ENCODE measurements at regions not wholly inside any gene's neighbourhood (a gene's known extent, or its start where the extent isn't known, plus 50 kb on each side); places are given as distances from the start of the nearest gene placed in this dataset.

DNA sequence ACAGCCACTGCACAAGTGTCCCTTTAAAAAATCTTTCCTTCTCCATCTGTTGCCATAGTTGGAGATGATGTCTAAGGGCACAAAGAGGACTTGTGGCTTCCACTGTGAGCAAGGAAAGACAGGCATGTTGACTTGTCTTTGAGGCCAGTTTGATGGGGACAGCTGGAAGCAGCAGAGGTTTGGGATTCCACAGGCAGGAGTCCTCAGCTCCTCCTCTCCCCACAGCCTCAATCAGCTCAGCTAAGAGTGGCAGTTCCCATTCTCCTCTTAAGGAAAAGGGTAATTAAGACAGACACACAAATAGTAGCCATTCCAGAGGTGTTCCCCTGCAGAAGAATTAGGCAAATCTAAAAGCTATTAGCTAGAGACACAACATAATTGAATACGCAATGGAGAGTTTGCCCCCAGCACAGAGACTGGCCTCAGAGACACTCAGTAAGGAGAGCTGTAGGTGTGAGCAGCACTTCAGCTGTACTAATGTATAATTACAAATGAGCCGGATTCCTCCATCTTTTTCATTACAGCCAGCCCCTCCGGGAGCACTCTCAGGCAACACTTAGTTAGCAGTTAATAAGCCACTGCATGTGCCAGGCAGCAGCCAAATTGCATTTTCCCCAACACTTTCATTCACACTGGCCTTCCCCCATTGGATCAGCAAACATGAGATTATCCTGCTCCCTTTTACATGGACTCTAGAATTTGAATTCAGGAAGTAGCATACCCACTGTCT lies 434.0 kb downstream of the FOXO1 start:
- no peak for DNase-seq

DNA sequence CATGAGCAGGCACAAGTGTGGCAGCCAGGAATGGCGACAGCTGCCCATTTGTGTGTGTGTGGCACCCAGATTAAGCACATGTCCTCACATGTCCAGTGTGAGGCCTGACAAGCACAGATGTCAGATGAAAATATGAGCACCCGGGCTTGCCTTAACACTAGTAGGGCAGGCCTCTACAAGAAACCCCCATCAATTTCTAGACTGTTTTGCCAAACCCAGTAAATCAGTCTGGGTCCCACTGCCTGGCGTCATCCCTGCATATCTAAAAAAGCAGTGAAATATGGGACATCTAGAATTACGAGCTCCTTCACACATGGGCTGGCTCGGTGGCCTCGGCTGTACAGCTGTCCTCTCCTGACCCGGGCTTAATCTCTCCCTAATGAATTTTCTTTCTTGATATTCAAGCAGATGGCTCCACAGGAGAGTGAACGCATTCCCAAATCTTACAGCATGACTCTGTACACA lies 432.7 kb downstream of the FOXO1 start:
- no peak for DNase-seq

DNA sequence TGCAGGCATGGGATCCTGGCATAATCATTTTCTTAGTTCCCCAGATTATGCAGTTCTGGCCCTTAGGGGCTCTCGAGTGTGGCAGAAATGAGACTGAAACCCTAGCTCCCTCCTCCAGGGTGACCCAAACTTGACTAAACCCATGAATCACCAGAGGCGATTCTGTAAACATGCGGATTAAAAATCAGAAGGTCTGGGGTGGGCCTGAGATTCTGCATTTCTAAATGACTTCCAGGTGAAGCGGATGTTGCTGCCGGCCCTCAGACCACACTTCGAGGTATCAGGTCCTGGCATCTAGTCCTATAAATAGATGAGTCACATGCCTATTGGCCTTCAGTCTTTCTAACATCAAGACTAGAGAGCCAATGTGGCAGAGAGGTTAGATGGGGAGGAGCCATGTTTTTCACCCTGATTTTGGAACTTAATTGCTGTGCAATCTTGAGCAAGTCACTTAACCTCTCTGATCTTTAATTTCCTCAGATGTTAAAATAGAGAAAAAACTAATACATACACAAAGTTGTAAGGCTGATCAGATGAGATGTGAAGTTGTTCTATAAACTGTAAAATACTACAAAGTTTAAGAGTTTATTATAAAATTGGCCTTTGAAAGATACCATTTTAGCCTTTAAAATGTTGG lies 431.2 kb downstream of the FOXO1 start:
- DNase-seq: no peak

DNA sequence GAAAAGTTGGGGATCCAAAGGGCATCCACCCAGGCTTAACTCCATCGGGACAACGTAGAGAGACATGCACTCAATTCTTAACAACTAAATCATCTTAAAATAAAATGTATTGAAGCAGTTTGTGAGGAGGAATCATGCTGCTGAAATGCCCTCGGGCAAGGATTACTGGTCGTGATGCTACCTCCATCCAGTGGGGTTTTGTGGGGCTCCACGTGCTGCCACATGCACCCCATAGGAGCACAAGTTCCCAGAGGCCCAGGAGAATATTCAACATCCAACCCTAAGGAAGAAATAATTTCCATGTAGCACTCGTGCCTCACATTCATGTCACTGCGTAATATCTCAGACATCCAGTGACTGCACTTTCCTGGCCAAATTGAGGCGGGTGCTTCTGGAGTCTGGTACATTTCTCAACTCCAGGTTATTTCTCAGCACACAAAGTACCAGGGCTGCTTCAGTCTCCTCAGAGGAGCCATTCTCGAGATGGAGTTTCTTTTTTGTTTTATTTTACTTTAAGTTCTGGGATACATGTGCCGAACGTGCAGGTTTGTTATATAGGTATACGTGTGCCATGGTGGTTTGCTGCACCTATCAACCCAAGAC lies 429.8 kb downstream of the FOXO1 start:
- DNase-seq: no peak

DNA sequence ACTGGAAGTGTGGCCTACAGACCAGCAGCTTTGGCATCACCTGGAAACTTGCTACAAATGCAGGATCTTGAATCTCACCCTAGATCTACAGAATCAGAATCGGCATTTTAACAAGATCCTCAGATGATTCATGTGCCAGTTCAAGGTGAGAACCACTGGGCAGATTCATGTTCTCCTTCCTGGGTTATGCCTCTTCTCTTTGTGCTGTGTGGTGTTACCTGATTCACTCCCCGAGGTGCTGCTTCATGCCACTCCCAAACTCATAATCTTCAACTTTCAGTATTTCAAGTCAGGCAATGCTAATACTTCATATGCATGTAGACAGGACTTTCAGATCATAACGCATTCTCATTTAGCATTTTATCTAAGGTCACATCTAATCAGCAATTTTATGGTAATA lies 427.7 kb downstream of the FOXO1 start:
- DNase-seq: no peak

DNA sequence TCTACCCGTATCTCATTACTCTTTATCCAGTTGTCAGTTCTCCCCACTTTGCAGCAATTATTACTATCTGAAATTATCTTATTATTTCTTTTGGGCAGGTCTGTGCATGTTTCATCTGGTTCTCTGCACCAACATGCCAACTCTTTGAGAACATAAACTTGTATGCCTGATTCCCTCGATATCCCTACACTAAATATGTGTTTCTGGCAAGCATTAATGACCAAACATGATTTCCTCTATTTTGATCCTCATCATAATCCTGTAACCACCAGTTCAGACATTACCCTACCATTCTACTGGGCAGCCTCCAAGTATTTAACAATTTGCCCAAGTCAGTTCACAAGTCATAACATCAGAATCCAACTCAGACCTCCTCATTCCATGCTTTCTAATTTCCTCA lies 426.1 kb downstream of the FOXO1 start:
- DNase-seq: no peak

DNA sequence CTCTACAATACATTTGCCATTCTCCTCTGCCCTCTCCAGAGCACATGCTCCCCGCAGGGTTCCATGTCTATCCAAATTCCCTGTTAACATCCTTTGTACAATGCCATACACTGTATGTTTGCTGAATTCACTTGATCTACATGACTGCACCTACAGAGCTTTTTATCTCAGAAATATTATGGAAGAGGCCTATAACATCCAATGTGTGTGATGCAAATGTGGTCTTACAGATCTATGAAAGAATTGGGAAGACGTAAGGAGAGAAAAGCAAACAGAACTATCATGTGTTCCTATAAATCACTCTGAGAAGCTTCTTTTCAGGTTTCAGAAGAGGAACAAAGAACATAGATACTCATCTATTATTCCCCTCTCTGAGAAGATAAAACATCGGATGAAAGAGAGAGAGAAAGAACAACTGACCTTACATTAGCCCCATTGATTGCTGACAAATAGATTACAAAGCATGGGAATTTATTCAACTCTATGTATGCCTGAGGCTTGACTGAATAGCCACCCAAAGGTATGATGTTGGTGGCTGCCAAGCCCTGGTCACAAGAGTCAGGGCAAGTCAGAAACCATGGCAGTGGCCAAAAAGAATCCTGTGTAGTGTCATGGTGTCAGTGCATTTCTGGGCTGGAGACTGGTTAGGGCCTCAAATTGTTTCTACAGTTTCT lies 425.2 kb downstream of the FOXO1 start:
- no peak for DNase-seq

DNA sequence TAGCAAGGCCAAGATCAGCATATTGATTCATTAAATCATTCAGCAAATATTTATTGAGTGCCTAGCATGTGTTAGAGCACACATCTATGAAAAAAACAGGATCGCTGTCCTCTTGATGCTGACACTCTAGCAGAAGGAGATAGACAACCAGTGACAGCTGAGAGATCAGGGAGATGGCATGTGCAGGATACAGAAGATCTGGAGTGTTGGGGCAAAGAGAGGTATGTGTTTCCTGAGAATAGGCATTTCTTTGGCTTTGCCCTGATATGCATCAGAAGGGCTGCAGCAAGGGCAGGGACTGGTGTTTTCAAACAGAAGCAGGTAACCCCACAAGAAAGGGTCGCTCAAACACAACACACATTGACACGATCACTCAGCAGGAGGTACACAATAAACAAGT lies 423.4 kb downstream of the FOXO1 start:
- no peak for DNase-seq

DNA sequence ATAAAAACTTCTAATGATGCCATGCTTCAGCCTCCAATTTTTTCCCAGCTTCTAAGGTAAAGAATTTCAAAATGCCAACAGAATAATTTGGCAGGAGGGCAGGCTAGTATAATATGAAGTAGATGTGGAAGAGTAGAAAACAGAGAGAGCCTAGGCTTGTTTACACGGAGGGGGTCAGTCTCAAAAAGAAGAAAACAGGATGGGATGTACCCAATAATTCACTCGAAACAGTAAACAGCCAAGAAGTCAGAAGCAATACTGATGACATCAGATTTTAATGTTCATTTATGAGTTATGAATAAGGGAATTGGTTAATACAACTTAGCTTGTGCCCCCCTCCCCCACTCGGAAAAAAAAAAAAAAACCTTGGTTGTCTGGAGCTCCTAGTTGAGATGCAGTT lies 422.5 kb downstream of the FOXO1 start:
- DNase-seq: no peak

DNA sequence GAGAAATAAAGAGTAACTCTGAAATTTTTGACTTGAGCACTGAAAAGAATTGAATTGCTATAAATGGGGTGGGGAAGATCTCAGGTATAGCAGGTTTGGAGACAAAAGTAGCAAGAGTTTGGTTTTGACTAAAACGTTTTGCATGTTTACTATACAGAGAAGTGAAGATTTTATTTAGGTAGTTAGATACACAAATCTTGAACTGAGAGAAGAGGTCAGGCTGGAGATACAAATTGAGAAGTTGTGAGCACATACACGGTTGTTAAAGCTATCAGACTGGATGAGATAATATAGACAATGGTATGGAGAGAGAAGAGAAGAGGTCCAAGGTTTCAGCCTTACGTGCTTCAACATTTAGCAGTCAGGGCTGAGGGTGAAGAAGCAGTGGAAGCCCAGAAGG lies 420.9 kb downstream of the FOXO1 start:
- DNase-seq: no peak

DNA sequence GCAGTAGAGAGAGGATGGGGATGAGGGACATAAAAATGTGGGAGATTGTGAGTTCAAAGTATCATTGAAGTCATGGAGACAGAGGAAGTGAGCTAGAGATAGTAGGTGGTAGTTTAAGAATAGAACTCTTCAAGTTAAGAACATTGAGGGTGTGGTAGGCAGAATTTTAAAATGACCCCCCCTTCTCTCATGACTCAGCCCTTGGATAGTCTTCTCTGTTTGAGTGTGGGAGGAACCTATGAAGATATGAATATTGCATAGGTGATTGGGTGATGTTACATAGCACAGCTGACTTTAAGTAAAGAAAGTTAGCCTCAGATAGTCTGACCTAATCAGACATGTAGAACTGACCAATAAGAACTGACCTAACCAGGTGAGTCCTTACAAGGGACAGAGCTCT lies 418.6 kb downstream of the FOXO1 start:
- DNase-seq: no peak

DNA sequence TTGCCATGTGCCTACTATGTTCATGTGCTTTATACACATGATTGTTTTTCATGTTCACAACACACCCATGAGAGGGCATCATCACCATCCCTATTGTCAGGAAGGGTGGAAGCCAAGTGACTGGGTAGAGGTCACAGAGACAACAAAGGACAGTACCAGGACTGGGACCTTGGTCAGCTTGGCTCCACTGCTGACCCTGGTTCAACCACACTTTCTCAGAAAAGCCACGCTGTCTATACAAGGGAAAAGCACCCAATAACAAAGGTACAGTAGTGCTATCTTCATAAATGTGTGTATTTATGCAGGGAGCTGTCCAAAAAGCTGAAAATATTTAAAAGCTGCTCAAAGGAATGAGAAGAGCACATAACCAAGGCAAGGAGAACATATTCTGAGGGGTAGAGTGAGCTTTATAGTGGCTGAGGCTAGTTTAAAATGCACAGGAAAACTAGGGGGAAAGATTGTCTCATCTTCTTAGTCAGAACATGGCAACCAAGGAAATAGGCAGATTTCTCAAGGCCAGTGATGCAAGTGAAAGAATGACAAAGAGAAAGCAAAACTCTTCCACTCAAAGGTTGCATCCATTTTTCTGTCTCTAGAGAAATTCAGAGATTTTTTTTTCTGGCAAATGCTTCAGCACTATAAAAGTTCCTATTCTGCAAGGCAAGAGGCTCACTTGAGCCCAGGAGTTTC lies 415.0 kb downstream of the FOXO1 start:
- DNase-seq: no peak

DNA sequence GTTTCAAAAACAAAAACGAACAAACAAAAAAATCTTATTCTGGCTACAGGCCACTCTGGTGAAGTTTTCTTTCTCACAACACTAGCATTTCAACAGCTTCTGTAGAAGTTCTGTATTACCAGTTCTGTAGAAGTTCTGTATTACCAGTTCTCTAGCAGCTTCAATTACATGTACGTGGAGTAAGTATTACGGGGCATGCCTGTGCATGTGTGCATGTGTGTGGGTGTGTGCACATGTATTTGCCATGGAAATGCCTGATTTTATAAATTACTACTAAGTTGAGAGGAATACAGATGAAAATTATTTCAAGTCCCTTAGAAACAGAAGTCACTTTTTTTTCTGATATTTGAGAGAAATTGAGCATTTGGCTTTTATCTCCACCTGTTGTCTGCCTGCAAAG lies 414.2 kb downstream of the FOXO1 start:
- DNase-seq: no peak

DNA sequence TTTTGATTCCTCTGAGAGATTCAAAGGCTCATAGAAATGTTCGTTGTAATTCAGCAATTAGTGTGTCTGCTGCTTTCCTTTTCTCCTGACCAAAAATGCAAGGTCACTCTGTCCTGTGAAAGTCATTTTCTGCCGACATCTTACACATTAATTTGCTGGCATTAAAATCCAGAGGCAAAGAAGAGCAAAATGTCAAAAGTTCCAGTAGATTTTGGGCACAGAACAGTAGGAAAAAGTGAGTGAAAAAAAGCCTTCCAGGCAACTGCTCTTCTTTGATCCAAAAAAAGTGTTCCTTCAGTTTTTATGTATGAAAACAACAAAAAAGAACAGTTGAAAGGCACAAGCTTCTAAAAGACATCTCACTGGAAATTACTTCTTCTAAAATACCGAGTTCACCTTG lies 413.8 kb downstream of the FOXO1 start:
- DNase-seq: no peak

DNA sequence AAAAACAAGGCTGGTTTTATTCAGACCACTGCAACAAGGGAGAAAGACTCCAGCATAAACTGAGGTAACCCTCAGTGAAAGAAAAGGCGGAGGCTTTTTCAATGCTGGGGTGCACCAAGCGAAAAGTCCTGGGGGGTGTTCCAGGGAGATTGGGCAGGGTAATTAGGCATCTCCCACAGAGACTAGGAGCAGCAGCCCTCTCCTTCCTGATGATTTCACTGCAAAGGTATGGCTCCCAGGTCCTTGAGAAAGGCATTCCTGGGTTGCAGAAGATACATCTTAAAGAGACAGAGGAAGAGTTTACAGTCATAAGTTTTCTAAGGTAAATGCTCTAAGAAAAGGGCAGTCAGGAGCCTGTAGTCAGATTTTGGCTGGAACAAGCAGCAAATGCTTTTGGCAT lies 412.0 kb downstream of the FOXO1 start:
- no peak for DNase-seq

DNA sequence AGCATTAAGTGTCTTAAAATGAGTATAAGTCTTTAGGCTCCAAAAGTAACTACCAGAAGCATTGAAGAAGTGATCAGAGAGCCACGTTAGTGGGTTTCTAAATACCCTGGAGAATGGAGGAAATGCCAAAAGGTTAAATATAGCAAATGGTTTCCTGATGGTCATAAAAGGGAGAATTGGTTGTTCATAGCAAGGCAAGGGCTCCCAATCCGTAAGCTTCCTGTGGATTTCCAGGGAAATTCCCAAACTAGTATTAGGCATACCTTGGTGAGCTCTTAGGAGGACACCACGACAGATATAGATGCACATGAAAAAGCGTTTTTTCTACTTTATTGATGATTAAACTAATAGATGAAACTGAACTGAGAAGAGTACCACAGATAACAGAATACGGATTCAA lies 410.9 kb downstream of the FOXO1 start:
- no peak for DNase-seq

DNA sequence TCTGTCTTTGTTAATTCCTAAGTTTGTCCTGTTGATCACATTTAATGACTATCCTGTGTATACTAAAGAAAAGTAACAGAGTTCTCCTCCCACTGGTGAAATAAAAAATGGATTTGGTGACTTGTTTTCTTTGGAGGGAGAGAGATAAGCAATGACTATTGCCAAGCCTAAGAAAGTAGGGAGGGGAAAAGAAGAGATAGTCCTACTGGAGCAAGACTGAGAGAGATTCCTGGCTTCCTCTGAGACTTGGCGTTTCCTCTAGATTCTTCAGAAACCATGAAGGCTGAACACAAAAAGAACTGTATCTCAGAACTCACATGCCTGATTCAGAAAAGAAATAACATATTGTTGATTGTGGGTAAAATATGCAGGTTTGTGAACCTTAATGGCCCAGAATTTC lies 406.5 kb downstream of the FOXO1 start:
- DNase-seq: no peak

DNA sequence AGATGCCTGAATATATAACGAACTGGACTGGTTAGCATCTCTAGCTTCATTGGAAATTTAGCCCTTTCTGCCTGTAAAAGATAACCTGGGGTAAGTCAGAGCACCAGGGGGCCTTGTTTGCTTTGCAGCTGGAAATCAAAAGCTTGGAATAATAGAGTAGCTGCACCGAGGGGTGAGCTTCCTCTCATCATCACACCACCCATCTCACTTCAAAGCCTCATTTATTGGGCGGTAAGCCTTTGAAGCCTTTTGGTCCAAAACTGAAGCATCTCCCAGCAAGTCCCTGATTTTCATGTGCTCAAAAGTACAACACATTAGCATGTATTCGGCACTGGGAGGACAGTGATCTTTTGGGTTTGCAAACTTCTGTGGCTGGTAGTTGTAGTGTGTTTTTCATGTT lies 405.1 kb downstream of the FOXO1 start:
- no peak for DNase-seq

DNA sequence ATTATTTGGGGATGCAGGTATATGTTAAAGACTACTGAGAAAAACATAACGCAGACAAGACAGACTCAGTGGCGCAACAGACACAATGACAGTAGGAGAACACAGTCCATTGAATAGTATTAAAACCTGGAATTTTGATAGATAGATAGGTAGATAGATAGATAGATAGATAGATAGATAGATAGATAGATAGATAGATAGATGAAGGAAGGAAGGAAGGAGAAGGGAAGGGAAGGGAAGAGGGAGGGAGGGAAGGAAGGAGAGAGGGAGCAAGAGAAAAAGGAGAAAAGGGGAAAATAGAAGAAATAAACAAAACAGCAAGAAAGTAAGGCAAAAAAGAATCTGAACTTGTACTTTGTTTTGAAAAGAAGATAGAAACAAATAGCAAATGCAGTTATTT lies 404.5 kb downstream of the FOXO1 start:
- no peak for DNase-seq

DNA sequence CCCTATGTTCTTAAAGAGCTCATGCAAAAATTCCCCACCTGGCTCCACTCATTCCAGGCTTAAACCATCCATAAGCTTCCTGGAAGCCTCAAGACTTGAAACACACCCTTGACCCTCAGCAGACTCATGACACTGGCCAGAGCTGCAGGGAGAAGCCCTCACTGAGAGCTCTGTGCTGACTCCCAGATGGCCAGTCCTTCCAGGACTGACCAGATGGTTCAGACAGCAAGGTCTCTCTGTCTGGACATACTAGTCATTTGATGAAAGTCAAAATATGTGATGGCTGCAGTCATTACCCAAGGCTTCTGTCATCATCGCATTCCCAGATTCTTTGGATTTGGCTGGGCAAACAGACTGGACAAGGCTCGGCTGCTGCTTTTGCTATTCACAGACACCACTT lies 397.4 kb downstream of the FOXO1 start:
- no peak for DNase-seq

DNA sequence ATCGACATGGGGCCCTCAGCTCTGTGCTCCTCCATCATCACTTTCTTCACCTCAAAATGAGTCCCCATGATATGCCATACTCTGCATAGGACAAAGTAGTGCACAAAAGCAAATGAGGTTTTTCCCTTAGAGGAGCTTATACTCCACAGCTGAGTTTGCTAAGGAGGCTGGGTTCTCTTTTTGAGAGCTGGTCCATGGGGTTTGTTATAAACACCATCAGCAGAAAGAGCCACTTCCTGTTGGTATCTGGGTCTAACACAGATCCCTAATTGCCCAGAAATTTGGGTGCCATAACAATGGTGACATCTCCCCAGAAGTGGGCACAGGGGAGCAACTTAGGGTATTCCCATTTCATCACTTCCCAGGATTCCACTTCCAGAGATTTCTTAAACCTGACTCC lies 395.7 kb downstream of the FOXO1 start:
- no peak for DNase-seq

DNA sequence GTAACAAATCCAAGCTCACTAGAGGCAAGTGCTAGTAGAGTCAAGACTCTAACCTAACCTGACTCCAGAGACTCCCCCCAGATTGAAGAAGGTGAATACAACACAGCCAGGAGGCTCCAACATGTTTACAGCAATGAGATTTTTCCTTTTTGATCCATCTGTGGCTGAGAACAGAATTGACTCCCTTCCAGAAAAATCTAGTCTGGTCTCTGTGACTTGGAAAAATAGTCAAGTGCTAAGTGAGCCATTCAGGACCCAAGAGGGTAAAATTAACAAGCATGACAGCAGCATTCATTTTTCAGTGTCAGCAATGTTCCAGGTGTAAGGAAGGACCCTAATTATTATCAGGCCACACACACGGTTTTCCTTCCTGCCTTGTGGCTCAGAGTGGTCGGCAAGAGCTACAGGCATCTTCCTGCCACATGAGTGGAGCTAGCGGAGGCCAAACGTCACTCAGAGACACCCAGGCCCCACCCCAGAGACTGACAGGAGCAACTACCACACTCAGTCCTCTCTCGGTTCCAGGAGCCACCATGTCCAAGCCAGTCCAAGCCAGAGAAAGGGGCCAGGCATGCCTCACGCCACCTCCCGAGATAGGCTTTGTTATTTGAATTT lies 395.1 kb downstream of the FOXO1 start:
- DNase-seq: no peak

Data from activated naive CD4-positive, alpha-beta T cell treated with anti-CD3 and anti-CD28 coated beads, Interleukin-2, amount 50 U/mL, for 16 hours (primary cell).